ENCODE measurements at regions not wholly inside any gene's neighbourhood (a gene's known extent, or its start where the extent isn't known, plus 50 kb on each side); places are given as distances from the start of the nearest gene placed in this dataset.

- ATAC-seq (no peak), DNase-seq (ENCODE audit: low spot score) (no peak)
- POLR2A ChIA-PET = no interaction called here
- peaks cover 21% of the 10 kb centered on the region for H3K9me3 Mint-ChIP-seq
- peaks cover 9% of the 10 kb centered on the region for H3K36me3 Mint-ChIP-seq
- no peaks in the 10 kb centered on the region for H3K4me1 Mint-ChIP-seq
- H3K27me3 Mint-ChIP-seq (ENCODE audit: low read depth) = no peaks in the 10 kb centered on the region
- CTCF ChIA-PET = no interaction called here
- no peak overlapping the region for H3K4me3 Mint-ChIP-seq
- H3K27ac Mint-ChIP-seq = no peak overlapping the region
- TF ChIP-seq OVOL2 (CRISPR knock-in tag; IDR thresholded peaks at IDR 0.05; ENCODE audit: borderline replicate concordance) (no peak), NFATC4 (CRISPR knock-in tag; IDR thresholded peaks at IDR 0.05) (no peak), ERG (CRISPR knock-in tag; IDR thresholded peaks at IDR 0.05) (no peak), RORB (CRISPR knock-in tag; IDR thresholded peaks at IDR 0.05) (no peak), TEAD1 (CRISPR knock-in tag; IDR thresholded peaks at IDR 0.05) (no peak)
These were observed 678.5 kb downstream of the OTOL1 start for GRCh38 chr3:162175145-162175544.

GRCh38 chr3:162175878-162176277, 679.3 kb downstream of the OTOL1 start:
- ChIA-PET POLR2A (no interaction called here), CTCF (no interaction called here)
- no peaks in the 10 kb centered on the region for H3K4me1 Mint-ChIP-seq
- no peak for DNase-seq (ENCODE audit: low spot score)
- H3K27ac Mint-ChIP-seq = no peak overlapping the region
- H3K27me3 Mint-ChIP-seq (ENCODE audit: low read depth) = no peaks in the 10 kb centered on the region
- no peak for TF ChIP-seq FOXK1 (CRISPR knock-in tag; IDR thresholded peaks at IDR 0.05)
- TF ChIP-seq ZNF263 (CRISPR knock-in tag; IDR thresholded peaks at IDR 0.05; ENCODE audit: low read depth) = no peak
- TF ChIP-seq MXD4 (CRISPR knock-in tag; IDR thresholded peaks at IDR 0.05; ENCODE audit: borderline replicate concordance) = no peak
- no peak for TF ChIP-seq CTCF (IDR thresholded peaks at IDR 0.05)
- TF ChIP-seq NR2C2 (CRISPR knock-in tag; IDR thresholded peaks at IDR 0.05) = no peak
- no peak for TF ChIP-seq E2F1 (CRISPR knock-in tag; IDR thresholded peaks at IDR 0.05)
- TF ChIP-seq FOXJ3 (CRISPR knock-in tag; IDR thresholded peaks at IDR 0.05; ENCODE audit: borderline replicate concordance) = no peak
- TF ChIP-seq CREM (CRISPR knock-in tag; IDR thresholded peaks at IDR 0.05) = no peak
- TF ChIP-seq FOXP1 (CRISPR knock-in tag; IDR thresholded peaks at IDR 0.05; ENCODE audit: borderline replicate concordance) = no peak
- no peak overlapping the region for H3K4me3 Mint-ChIP-seq
- no peak for ATAC-seq
- peaks cover 9% of the 10 kb centered on the region for H3K36me3 Mint-ChIP-seq
- H3K9me3 Mint-ChIP-seq = peaks cover 21% of the 10 kb centered on the region

GRCh38 chr3:162183440-162183839, 686.8 kb downstream of the OTOL1 start:
- Mint-ChIP-seq H3K4me3 (no peak overlapping the region), H3K9me3 (peaks cover 17% of the 10 kb centered on the region), H3K4me1 (no peaks in the 10 kb centered on the region), H3K27ac (no peak overlapping the region), H3K36me3 (peaks cover 13% of the 10 kb centered on the region), H3K27me3 (ENCODE audit: low read depth) (no peaks in the 10 kb centered on the region)
- no peak for ATAC-seq
- POLR2A ChIA-PET = no interaction called here
- TF ChIP-seq JAZF1 (CRISPR knock-in tag; IDR thresholded peaks at IDR 0.05) = no peak
- no peak for DNase-seq (ENCODE audit: low spot score)
- CTCF ChIA-PET = no interaction called here

GRCh38 chr3:162192340-162193029, 695.9 kb downstream of the OTOL1 start:
- H3K36me3 Mint-ChIP-seq = peaks cover 23% of the 10 kb centered on the region
- CTCF ChIA-PET = no interaction called here
- POLR2A ChIA-PET = no interaction called here
- H3K27me3 Mint-ChIP-seq (ENCODE audit: low read depth) = peaks cover 4% of the 10 kb centered on the region
- TF ChIP-seq ZNF219 (CRISPR knock-in tag; IDR thresholded peaks at IDR 0.05; ENCODE audit: borderline replicate concordance) = no peak
- TF ChIP-seq TP53 (CRISPR knock-in tag; IDR thresholded peaks at IDR 0.05) = no peak
- DNase-seq (ENCODE audit: low spot score) (no peak), ATAC-seq (no peak)
- peaks cover 21% of the 10 kb centered on the region for H3K4me1 Mint-ChIP-seq
- H3K9me3 Mint-ChIP-seq = peaks cover 28% of the 10 kb centered on the region
- no peak overlapping the region for H3K27ac Mint-ChIP-seq
- no peak overlapping the region for H3K4me3 Mint-ChIP-seq

Measured in WTC11 (cell line).